ENCODE measurements at regions not wholly inside any gene's neighbourhood (a gene's known extent, or its start where the extent isn't known, plus 50 kb on each side); places are given as distances from the start of the nearest gene placed in this dataset.

GRCh38 chr15:96070636-96071035, 259.9 kb upstream of the NR2F2 start:
- no peak for TF ChIP-seq CTCF (IDR thresholded peaks at IDR 0.05)
- Histone ChIP-seq H3K36me3 (no peaks in the 10 kb centered on the region), H3K27ac (no peak overlapping the region), H3K9me3 (no peaks in the 10 kb centered on the region), H3K27me3 (ENCODE audit: low read depth) (no peaks in the 10 kb centered on the region), H3K4me1 (no peaks in the 10 kb centered on the region), H3K4me3 (no peak overlapping the region)
- DNase-seq (no peak), ATAC-seq (no peak)
- intact Hi-C loops (cut with DNase I) = no loop called here

GRCh38 chr15:96072821-96073220, 257.7 kb upstream of the NR2F2 start:
- TF ChIP-seq CTCF (IDR thresholded peaks at IDR 0.05) = no peak
- intact Hi-C loops (cut with DNase I) = no loop called here
- no peak overlapping the region for H3K4me3 ChIP-seq
- no peaks in the 10 kb centered on the region for H3K4me1 ChIP-seq
- DNase-seq (no peak), ATAC-seq (no peak)
- H3K27ac ChIP-seq = no peak overlapping the region
- H3K9me3 ChIP-seq = no peaks in the 10 kb centered on the region
- H3K27me3 ChIP-seq (ENCODE audit: low read depth) = no peaks in the 10 kb centered on the region
- no peaks in the 10 kb centered on the region for H3K36me3 ChIP-seq

- intact Hi-C loops (cut with DNase I) = no loop called here
- H3K27ac ChIP-seq = no peak overlapping the region
- TF ChIP-seq CTCF (IDR thresholded peaks at IDR 0.05) = no peak
- H3K4me1 ChIP-seq = no peaks in the 10 kb centered on the region
- H3K27me3 ChIP-seq (ENCODE audit: low read depth) = no peaks in the 10 kb centered on the region
- DNase-seq (no peak), ATAC-seq (no peak)
- H3K4me3 ChIP-seq = no peak overlapping the region
- H3K36me3 ChIP-seq = no peaks in the 10 kb centered on the region
- no peaks in the 10 kb centered on the region for H3K9me3 ChIP-seq
These were observed 256.6 kb upstream of the NR2F2 start for GRCh38 chr15:96073908-96074307.

- no peak overlapping the region for H3K4me3 ChIP-seq
- no peaks in the 10 kb centered on the region for H3K9me3 ChIP-seq
- no peaks in the 10 kb centered on the region for H3K27me3 ChIP-seq (ENCODE audit: low read depth)
- no peak overlapping the region for H3K27ac ChIP-seq
- intact Hi-C loops (cut with DNase I) = no loop called here
- no peaks in the 10 kb centered on the region for H3K4me1 ChIP-seq
- no peak for ATAC-seq
- TF ChIP-seq CTCF (IDR thresholded peaks at IDR 0.05) = no peak
- DNase-seq = no peak
- no peaks in the 10 kb centered on the region for H3K36me3 ChIP-seq
These were observed 254.6 kb upstream of the NR2F2 start for GRCh38 chr15:96075895-96076294.

GRCh38 chr15:96076350-96076749, 254.2 kb upstream of the NR2F2 start:
- intact Hi-C loops (cut with DNase I) = no loop called here
- Histone ChIP-seq H3K4me1 (no peaks in the 10 kb centered on the region), H3K27me3 (ENCODE audit: low read depth) (no peaks in the 10 kb centered on the region), H3K4me3 (no peak overlapping the region), H3K36me3 (no peaks in the 10 kb centered on the region), H3K9me3 (no peaks in the 10 kb centered on the region), H3K27ac (no peak overlapping the region)
- TF ChIP-seq CTCF (IDR thresholded peaks at IDR 0.05) = no peak
- ATAC-seq (no peak), DNase-seq (no peak)

- no peaks in the 10 kb centered on the region for H3K4me1 ChIP-seq
- no peaks in the 10 kb centered on the region for H3K9me3 ChIP-seq
- no peak overlapping the region for H3K27ac ChIP-seq
- intact Hi-C loops (cut with DNase I) = no loop called here
- ATAC-seq = no peak
- no peaks in the 10 kb centered on the region for H3K27me3 ChIP-seq (ENCODE audit: low read depth)
- no peak overlapping the region for H3K4me3 ChIP-seq
- DNase-seq = no peak
- no peaks in the 10 kb centered on the region for H3K36me3 ChIP-seq
- TF ChIP-seq CTCF (IDR thresholded peaks at IDR 0.05) = no peak
These were observed 251.5 kb upstream of the NR2F2 start for GRCh38 chr15:96079041-96079440.

Data from lower lobe of right lung (tissue), 2 donors.